Breast epithelium (tissue), 4 donors: ENCODE measurements at regions not wholly inside any gene's neighbourhood (a gene's known extent, or its start where the extent isn't known, plus 50 kb on each side); places are given as distances from the start of the nearest gene placed in this dataset.
"Not testable (repeated sequence)": the region's sequence is repeated elsewhere in the genome, so short reads cannot be mapped to it uniquely, and the experiment has no call there.

Experiments
- DNase-seq, 2 donors: peaks; one replicate each; pipeline ENCODE4 v3.0.0-alpha.2; 2019; ENCODE audit warnings: low spot score in 2 of 2
- H3K27ac ChIP-seq, 2 donors: fragments of 200-600 bp; sonication (generic) in 1 of 2; one replicate each; pipeline ENCODE4 v1.5.1; 2016 to 2019; ENCODE audit warnings: mild to moderate bottlenecking in 1 of 2
- H3K27me3 ChIP-seq, 2 donors: fragments of 200-600 bp; sonication (generic) in 1 of 2; one replicate each; pipeline versions ENCODE4 v1.5.1 to v1.6.0; 2017 to 2019; ENCODE audit warnings: control low read depth in 1 of 2, mild to moderate bottlenecking in 1 of 2
- H3K36me3 ChIP-seq: fragments of 200-600 bp; one replicate; pipeline ENCODE4 v1.5.1; 2019
- H3K4me1 ChIP-seq, 2 donors: fragments of 200-600 bp; sonication (generic); one replicate each; pipeline ENCODE4 v1.5.1; 2016 to 2019; ENCODE audit warnings: control low read depth in 1 of 2
- H3K4me3 ChIP-seq, 3 donors: fragments of 200-600 bp; sonication (generic); 1 replicate in 2 of 3; 2 replicates in 1 of 3; pipeline ENCODE4 v1.5.1; 2016 to 2019; ENCODE audit warnings: mild to moderate bottlenecking in 3 of 3, moderate library complexity in 2 of 3
- H3K9me3 ChIP-seq, 2 donors: fragments of 200-600 bp; sonication (generic) in 1 of 2; one replicate each; pipeline ENCODE4 v1.5.1; 2016 to 2019; ENCODE audit warnings: control low read depth in 1 of 2
- POLR2A ChIP-seq: fragments of 450-650 bp; IDR thresholded peaks from one replicate; pipeline ENCODE4 v1.6.1; 2016; ENCODE audit warnings: antibody characterized with exemption, mild to moderate bottlenecking, moderate library complexity
- POLR2AphosphoS5 ChIP-seq, 3 donors: sonication (generic); formaldehyde crosslinking; IDR thresholded peaks; one replicate each; pipeline ENCODE4 v1.6.1; 2017; ENCODE audit warnings: antibody characterized with exemption in 3 of 3
- intact Hi-C: fragments of 100-400 bp; cut with DNase I; formaldehyde crosslinking; loops from one replicate; pipeline ENCODE4 v1.15.1; 2023; ENCODE audit warnings: low total_unique reads
- TF ChIP-seq, protein P1 (sequence below), 3 donors: fragments of 450-650 bp; IDR thresholded peaks; one replicate each; pipeline ENCODE4 v1.5.1; 2016 to 2017; ENCODE audit warnings: antibody characterized with exemption in 3 of 3, mild to moderate bottlenecking in 3 of 3, moderate library complexity in 3 of 3

DNA sequence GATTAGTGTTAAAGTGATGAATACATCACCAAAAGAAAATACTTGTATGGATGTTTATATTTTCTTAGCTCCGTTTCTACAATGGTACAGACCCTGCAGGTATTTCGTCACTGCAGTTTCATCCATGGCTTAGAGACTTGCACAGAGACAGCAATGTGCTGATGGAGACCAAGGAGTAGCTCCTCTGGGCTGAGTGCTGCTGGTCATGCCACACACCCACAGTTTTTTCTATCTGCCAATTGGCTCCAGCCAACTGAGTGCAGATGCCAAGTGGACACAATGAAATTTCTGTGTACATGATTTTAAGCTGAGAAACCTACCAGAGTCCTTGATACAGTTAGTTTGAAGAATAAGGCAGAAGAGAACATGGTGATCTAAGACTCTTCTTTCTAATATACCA lies 145.9 kb upstream of the ADCY2 start:
- DNase-seq, result no peak
- no peaks in the 10 kb centered on the region for H3K27me3 ChIP-seq
- H3K36me3 ChIP-seq, result no peaks in the 10 kb centered on the region
- no peak overlapping the region for H3K27ac ChIP-seq
- H3K4me3 ChIP-seq, result no peak overlapping the region
- no peaks in the 10 kb centered on the region for H3K4me1 ChIP-seq
- TF ChIP-seq POLR2A, result no peak
- no peak for TF ChIP-seq POLR2AphosphoS5 (IDR thresholded peaks at IDR 0.05)
- TF ChIP-seq, protein P1, sequence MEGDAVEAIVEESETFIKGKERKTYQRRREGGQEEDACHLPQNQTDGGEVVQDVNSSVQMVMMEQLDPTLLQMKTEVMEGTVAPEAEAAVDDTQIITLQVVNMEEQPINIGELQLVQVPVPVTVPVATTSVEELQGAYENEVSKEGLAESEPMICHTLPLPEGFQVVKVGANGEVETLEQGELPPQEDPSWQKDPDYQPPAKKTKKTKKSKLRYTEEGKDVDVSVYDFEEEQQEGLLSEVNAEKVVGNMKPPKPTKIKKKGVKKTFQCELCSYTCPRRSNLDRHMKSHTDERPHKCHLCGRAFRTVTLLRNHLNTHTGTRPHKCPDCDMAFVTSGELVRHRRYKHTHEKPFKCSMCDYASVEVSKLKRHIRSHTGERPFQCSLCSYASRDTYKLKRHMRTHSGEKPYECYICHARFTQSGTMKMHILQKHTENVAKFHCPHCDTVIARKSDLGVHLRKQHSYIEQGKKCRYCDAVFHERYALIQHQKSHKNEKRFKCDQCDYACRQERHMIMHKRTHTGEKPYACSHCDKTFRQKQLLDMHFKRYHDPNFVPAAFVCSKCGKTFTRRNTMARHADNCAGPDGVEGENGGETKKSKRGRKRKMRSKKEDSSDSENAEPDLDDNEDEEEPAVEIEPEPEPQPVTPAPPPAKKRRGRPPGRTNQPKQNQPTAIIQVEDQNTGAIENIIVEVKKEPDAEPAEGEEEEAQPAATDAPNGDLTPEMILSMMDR (IDR thresholded peaks at IDR 0.05), result no peak
- no peaks in the 10 kb centered on the region for H3K9me3 ChIP-seq
- intact Hi-C loops, result no loop called here

GRCh38 chr5:7250611-7251010 lies 145.3 kb upstream of the ADCY2 start:
- TF ChIP-seq POLR2A, result no peak
- TF ChIP-seq POLR2AphosphoS5 (IDR thresholded peaks at IDR 0.05), result no peak
- TF ChIP-seq, protein P1 (IDR thresholded peaks at IDR 0.05), result no peak
- Histone ChIP-seq H3K4me3 (no peak overlapping the region), H3K9me3 (no peaks in the 10 kb centered on the region), H3K36me3 (no peaks in the 10 kb centered on the region), H3K27ac (no peak overlapping the region), H3K4me1 (no peaks in the 10 kb centered on the region), H3K27me3 (no peaks in the 10 kb centered on the region)
- intact Hi-C loops, result no loop called here
- DNase-seq, result no peak

DNA sequence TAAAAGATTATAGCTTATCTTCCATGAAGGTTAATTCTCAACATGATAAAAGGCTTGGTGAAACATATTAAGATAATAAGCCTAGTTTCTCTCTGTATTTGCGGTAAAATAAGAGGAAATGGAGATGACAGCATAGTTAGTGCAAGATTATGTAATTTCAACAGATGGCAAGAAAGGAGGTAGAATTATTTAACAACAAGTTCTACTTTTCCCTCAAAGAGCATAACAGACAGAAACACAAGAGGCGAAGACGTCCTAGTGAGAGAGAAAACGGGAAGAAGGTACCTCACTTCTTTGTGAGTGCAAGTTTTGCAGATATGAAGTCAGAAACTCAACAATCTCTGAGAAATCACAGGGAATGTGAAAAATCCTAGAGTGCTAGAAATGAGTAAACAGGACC lies 144.8 kb upstream of the ADCY2 start:
- intact Hi-C loops, result no loop called here
- DNase-seq, result no peak
- Histone ChIP-seq H3K4me3 (no peak overlapping the region), H3K27me3 (no peaks in the 10 kb centered on the region), H3K27ac (no peak overlapping the region), H3K9me3 (no peaks in the 10 kb centered on the region), H3K36me3 (no peaks in the 10 kb centered on the region), H3K4me1 (no peaks in the 10 kb centered on the region)
- TF ChIP-seq, protein P1 (IDR thresholded peaks at IDR 0.05), result no peak
- TF ChIP-seq POLR2AphosphoS5 (IDR thresholded peaks at IDR 0.05) (no peak), POLR2A (no peak)

DNA sequence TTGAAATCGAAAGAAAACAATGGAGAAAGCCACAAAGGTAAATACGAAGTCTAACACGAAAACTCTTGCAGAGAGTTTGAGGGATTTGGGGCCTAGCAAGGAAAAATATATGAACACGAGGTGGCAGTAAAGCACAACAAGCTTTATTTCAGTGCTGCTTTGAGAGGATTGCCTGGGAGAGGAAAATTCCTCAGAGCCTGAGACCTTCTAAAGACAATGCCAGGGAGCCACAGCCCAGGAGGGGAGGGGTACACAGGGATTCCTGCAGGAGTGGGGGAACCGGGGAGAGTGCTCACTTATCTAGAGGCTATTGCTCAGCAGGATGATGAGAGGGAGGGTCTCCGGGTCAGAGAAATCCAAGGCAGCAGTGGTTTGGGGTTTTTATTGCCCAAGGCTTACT lies 134.9 kb upstream of the ADCY2 start:
- intact Hi-C loops, result no loop called here
- no peak for DNase-seq

GRCh38 chr5:7261900-7262299 lies 134.0 kb upstream of the ADCY2 start:
- intact Hi-C loops, result no loop called here
- H3K36me3 ChIP-seq, result no peaks in the 10 kb centered on the region
- H3K27ac ChIP-seq, result no peak overlapping the region
- H3K27me3 ChIP-seq, result no peaks in the 10 kb centered on the region
- no peak overlapping the region for H3K4me3 ChIP-seq
- no peaks in the 10 kb centered on the region for H3K9me3 ChIP-seq
- TF ChIP-seq POLR2A (no peak), POLR2AphosphoS5 (IDR thresholded peaks at IDR 0.05) (no peak)
- TF ChIP-seq, protein P1 (IDR thresholded peaks at IDR 0.05), result no peak
- no peak for DNase-seq
- no peaks in the 10 kb centered on the region for H3K4me1 ChIP-seq

More for the DNA sequence above, 134.9 kb upstream of the ADCY2 start:
- H3K4me1 ChIP-seq, result no peaks in the 10 kb centered on the region
- no peaks in the 10 kb centered on the region for H3K9me3 ChIP-seq
- TF ChIP-seq POLR2AphosphoS5 (IDR thresholded peaks at IDR 0.05) (no peak), POLR2A (no peak)
- TF ChIP-seq, protein P1 (IDR thresholded peaks at IDR 0.05), result peak in 2 of 3 donors; percentile 28 to 64
- H3K36me3 ChIP-seq, result no peaks in the 10 kb centered on the region
- no peaks in the 10 kb centered on the region for H3K27me3 ChIP-seq
- no peak overlapping the region for H3K27ac ChIP-seq
- H3K4me3 ChIP-seq, result no peak overlapping the region

- H3K4me1 ChIP-seq, H3K27me3 ChIP-seq, H3K36me3 ChIP-seq, DNase-seq, H3K27ac ChIP-seq, H3K9me3 ChIP-seq, intact Hi-C loops, H3K4me3 ChIP-seq: not testable (repeated sequence)
These were observed 132.4 kb upstream of the ADCY2 start for GRCh38 chr5:7263398-7264015.

GRCh38 chr5:7265776-7266175 lies 130.2 kb upstream of the ADCY2 start:
- DNase-seq, H3K9me3 ChIP-seq, H3K27me3 ChIP-seq, H3K4me1 ChIP-seq, H3K4me3 ChIP-seq, H3K36me3 ChIP-seq, H3K27ac ChIP-seq, intact Hi-C loops: not testable (repeated sequence)

DNA sequence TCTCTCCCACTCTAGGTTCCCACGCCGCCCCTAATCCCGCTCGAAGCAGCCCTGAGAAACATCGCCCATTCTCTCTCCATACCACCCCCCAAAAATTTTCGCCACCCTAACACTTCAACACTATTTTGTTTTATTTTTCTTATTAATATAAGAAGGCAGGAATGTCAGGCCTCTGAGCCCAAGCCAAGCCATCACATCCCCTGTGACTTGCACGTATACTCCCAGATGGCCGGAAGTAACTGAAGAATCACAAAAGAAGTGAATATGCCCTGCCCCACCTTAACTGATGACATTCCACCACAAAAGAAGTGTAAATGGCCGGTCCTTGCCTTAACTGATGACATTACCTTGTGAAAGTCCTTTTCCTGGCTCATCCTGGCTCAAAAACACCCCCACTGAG lies 127.2 kb upstream of the ADCY2 start:
- H3K4me3 ChIP-seq, H3K36me3 ChIP-seq, H3K27me3 ChIP-seq, H3K4me1 ChIP-seq, H3K27ac ChIP-seq, intact Hi-C loops, H3K9me3 ChIP-seq, DNase-seq: not testable (repeated sequence)
